ENCODE measurements at regions not wholly inside any gene's neighbourhood (a gene's known extent, or its start where the extent isn't known, plus 50 kb on each side); places are given as distances from the start of the nearest gene placed in this dataset.

- WGBS, 2 donors: 63 to 94% methylated on average over 2 of the region's 2 CpGs
Measured at GRCh38 chr10:84845628-84846261, 517.4 kb downstream of the CCSER2 start.

DNA sequence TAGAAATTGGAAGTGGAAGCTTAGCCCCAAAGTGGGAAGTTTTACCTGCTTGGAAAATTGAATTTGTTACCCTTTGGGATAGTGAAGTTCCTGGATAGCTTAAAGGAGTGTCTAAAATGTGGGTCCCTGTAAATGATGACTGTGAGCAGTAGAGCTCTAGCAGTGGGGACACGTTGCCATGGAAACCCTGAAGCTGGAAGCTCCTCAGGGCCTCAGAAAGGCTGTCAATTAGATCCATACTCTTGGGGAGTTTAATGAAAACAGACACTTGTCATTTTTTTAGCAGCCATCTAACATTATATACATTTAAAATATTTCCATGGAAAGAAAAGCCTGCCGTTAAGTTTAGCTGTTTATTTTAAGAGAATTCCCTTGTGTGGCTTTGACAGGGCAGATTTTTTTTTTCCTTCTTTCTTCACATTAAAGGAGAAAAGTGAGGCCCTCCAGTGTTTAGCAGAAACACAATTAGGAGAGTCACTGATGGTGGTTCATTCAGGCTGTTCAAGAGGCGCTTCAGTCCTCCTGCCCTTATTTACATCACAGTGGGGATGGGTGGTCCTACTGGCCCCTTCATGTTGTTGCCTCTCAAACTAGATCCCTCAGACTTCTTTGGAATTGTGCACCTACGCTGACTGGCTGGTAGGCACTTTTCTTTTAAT, 518.4 kb downstream of the CCSER2 start:
- Histone ChIP-seq H3K36me3 (no peaks in the 10 kb centered on the region), H3K9me3 (no peaks in the 10 kb centered on the region), H3K4me3 (no peak overlapping the region), H3K27ac (no peak overlapping the region), H3K4me1 (no peaks in the 10 kb centered on the region), H3K27me3 (no peaks in the 10 kb centered on the region)
- 64 to 65% methylated on average over 4 of the region's 4 CpGs for WGBS, 2 donors
- no peak for DNase-seq
- no peak for TF ChIP-seq POLR2A (IDR thresholded peaks at IDR 0.05)
- TF ChIP-seq, protein P1, sequence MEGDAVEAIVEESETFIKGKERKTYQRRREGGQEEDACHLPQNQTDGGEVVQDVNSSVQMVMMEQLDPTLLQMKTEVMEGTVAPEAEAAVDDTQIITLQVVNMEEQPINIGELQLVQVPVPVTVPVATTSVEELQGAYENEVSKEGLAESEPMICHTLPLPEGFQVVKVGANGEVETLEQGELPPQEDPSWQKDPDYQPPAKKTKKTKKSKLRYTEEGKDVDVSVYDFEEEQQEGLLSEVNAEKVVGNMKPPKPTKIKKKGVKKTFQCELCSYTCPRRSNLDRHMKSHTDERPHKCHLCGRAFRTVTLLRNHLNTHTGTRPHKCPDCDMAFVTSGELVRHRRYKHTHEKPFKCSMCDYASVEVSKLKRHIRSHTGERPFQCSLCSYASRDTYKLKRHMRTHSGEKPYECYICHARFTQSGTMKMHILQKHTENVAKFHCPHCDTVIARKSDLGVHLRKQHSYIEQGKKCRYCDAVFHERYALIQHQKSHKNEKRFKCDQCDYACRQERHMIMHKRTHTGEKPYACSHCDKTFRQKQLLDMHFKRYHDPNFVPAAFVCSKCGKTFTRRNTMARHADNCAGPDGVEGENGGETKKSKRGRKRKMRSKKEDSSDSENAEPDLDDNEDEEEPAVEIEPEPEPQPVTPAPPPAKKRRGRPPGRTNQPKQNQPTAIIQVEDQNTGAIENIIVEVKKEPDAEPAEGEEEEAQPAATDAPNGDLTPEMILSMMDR (IDR thresholded peaks at IDR 0.05): no peak
- intact Hi-C loops (cut with DNase I): no loop called here

More at GRCh38 chr10:84845628-84846261, 517.4 kb downstream of the CCSER2 start:
- Histone ChIP-seq H3K9me3 (no peaks in the 10 kb centered on the region), H3K4me1 (no peaks in the 10 kb centered on the region), H3K27ac (no peak overlapping the region), H3K4me3 (no peak overlapping the region), H3K27me3 (no peaks in the 10 kb centered on the region), H3K36me3 (no peaks in the 10 kb centered on the region)
- TF ChIP-seq, protein P1 (IDR thresholded peaks at IDR 0.05): peak in 1 of 6 experiments; percentile 22
- no peak for TF ChIP-seq POLR2A (IDR thresholded peaks at IDR 0.05)
- no peak for DNase-seq
- intact Hi-C loops (cut with DNase I): no loop called here

DNA sequence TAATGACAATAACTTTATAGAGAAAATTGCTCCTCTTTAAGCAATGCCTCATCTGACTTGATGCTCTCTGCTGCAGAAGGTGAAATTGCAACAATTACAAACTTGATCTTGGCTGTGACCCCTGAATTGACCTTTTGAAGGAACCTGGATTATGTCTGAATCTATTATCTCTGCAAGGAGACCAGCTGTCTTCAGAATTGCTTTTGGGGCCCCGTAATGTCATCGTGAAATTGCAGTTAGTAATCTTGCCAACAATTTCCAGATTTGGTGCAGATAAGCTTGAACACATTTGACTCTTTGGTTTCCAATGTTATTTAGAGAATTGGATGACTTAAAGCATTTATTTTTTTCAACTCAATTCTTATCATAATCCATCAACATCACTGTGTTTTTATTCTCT, 520.6 kb downstream of the CCSER2 start:
- intact Hi-C loops (cut with DNase I): no loop called here
- TF ChIP-seq, protein P1 (IDR thresholded peaks at IDR 0.05): no peak
- TF ChIP-seq POLR2A (IDR thresholded peaks at IDR 0.05): no peak
- H3K4me3 ChIP-seq: no peak overlapping the region
- H3K4me1 ChIP-seq: no peaks in the 10 kb centered on the region
- 64 to 68% methylated on average over 2 of the region's 2 CpGs for WGBS, 2 donors
- DNase-seq: no peak
- H3K9me3 ChIP-seq: no peaks in the 10 kb centered on the region
- no peak overlapping the region for H3K27ac ChIP-seq
- H3K36me3 ChIP-seq: no peaks in the 10 kb centered on the region
- no peaks in the 10 kb centered on the region for H3K27me3 ChIP-seq

- intact Hi-C loops (cut with DNase I): no loop called here
- no peak for DNase-seq
- Histone ChIP-seq H3K27ac (no peak overlapping the region), H3K27me3 (no peaks in the 10 kb centered on the region), H3K4me3 (no peak overlapping the region), H3K4me1 (no peaks in the 10 kb centered on the region), H3K9me3 (no peaks in the 10 kb centered on the region), H3K36me3 (no peaks in the 10 kb centered on the region)
- 73% methylated on average over 6 of the region's 6 CpGs for WGBS, 2 donors
- TF ChIP-seq POLR2A (IDR thresholded peaks at IDR 0.05): no peak
- TF ChIP-seq, protein P1 (IDR thresholded peaks at IDR 0.05): no peak
Measured at GRCh38 chr10:84850826-84851225, 522.4 kb downstream of the CCSER2 start.

- intact Hi-C loops (cut with DNase I): no loop called here
- Histone ChIP-seq H3K36me3 (no peaks in the 10 kb centered on the region), H3K4me3 (no peak overlapping the region), H3K9me3 (no peaks in the 10 kb centered on the region), H3K27ac (no peak overlapping the region), H3K4me1 (no peaks in the 10 kb centered on the region), H3K27me3 (no peaks in the 10 kb centered on the region)
- WGBS, 2 donors: 32 to 46% methylated on average over 3 of the region's 3 CpGs
- no peak for TF ChIP-seq POLR2A (IDR thresholded peaks at IDR 0.05)
- TF ChIP-seq, protein P1 (IDR thresholded peaks at IDR 0.05): no peak
- DNase-seq: no peak
Measured at GRCh38 chr10:84854439-84854838, 526.0 kb downstream of the CCSER2 start.
